ENCODE measurements at regions not wholly inside any gene's neighbourhood (a gene's known extent, or its start where the extent isn't known, plus 50 kb on each side); places are given as distances from the start of the nearest gene placed in this dataset.

- no peaks in the 10 kb centered on the region for H3K36me3 Mint-ChIP-seq (ENCODE audit: low read depth)
- POLR2A ChIA-PET: interaction anchor here (0.7 kb wide), 1 partner anchor 30 kb away, joined by 3 read pairs; no protein-coding TSS in a partner anchor
- CTCF ChIA-PET: no interaction called here
- no peaks in the 10 kb centered on the region for H3K27me3 Mint-ChIP-seq
- no peak overlapping the region for H3K4me3 Mint-ChIP-seq
- no peak overlapping the region for H3K27ac Mint-ChIP-seq
- no peaks in the 10 kb centered on the region for H3K4me1 Mint-ChIP-seq
- DNase-seq: no peak
- no peaks in the 10 kb centered on the region for H3K9me3 Mint-ChIP-seq
These were observed 418.3 kb upstream of the SPRED2 start for GRCh38 chr2:65850695-65851094.

- POLR2A ChIA-PET: no interaction called here
- Mint-ChIP-seq H3K27ac (no peak overlapping the region), H3K36me3 (ENCODE audit: low read depth) (no peaks in the 10 kb centered on the region), H3K9me3 (peaks cover 6% of the 10 kb centered on the region), H3K4me1 (no peaks in the 10 kb centered on the region), H3K27me3 (no peaks in the 10 kb centered on the region), H3K4me3 (no peak overlapping the region)
- DNase-seq: no peak
- CTCF ChIA-PET: no interaction called here
These were observed 414.7 kb upstream of the SPRED2 start for GRCh38 chr2:65846989-65847678.

- H3K27ac Mint-ChIP-seq: no peak overlapping the region
- no peaks in the 10 kb centered on the region for H3K27me3 Mint-ChIP-seq
- H3K9me3 Mint-ChIP-seq: peaks cover 10% of the 10 kb centered on the region
- H3K4me1 Mint-ChIP-seq: no peaks in the 10 kb centered on the region
- H3K36me3 Mint-ChIP-seq (ENCODE audit: low read depth): no peaks in the 10 kb centered on the region
- DNase-seq: no peak
- ChIA-PET POLR2A (no interaction called here), CTCF (interaction anchor here (0.6 kb wide), 1 partner anchor 591 kb away, joined by 3 read pairs; no protein-coding TSS in a partner anchor)
- no peak overlapping the region for H3K4me3 Mint-ChIP-seq
These were observed 413.2 kb upstream of the SPRED2 start for GRCh38 chr2:65845442-65846182.

DNA sequence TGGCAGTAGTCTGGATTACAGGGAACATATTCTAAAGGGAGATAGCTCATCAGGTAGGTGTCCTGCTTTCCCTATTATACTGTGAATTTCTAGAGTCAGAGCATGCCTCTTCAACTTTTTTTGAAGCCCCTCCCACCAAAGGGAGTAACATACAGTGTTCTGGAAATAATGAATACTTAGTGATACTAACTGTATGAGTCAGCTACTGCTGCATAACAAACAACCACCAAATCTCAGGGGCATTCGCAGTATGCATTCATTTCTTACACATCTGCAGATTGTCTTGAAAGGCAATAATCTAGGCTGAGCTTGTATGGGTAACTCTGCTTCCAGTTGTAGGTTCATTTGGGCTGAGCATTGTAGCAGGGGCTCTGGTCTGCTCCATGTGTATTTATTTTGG, 409.7 kb upstream of the SPRED2 start:
- POLR2A ChIA-PET: no interaction called here
- H3K27me3 Mint-ChIP-seq: no peaks in the 10 kb centered on the region

DNA sequence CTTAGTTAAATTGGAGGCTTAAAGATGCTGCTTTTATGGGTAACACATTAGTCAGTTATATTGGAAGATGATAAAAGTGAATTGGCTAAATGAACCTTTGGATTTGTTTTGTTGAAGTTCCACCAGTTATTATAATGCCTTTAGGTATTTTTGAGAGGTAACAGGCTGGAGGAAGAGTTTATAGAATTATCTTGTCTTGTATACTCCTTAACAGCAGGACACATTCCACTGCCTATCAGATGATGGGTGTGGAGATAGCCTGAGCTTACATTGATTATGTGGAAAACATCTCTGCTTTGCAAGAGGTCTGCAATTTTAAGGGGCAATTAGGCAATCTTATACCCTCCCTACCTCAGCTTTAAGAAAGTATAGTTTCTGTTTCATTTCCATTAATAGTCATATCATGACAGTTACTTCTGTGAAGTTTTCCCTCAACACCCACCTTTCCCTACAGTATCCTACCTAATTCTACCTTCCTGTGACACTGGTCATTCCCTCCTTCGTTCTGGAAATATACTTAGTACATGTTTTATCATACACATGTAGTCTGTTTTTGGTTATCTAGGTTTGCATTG, 403.7 kb upstream of the SPRED2 start:
- DNase-seq: no peak
- H3K27ac Mint-ChIP-seq: no peak overlapping the region
- H3K36me3 Mint-ChIP-seq (ENCODE audit: low read depth): no peaks in the 10 kb centered on the region
- POLR2A ChIA-PET: no interaction called here
- CTCF ChIA-PET: no interaction called here
- H3K27me3 Mint-ChIP-seq: no peaks in the 10 kb centered on the region
- H3K9me3 Mint-ChIP-seq: peaks cover 2% of the 10 kb centered on the region
- no peaks in the 10 kb centered on the region for H3K4me1 Mint-ChIP-seq
- H3K4me3 Mint-ChIP-seq: no peak overlapping the region

More for the DNA sequence above, 409.7 kb upstream of the SPRED2 start:
- CTCF ChIA-PET: no interaction called here
- Mint-ChIP-seq H3K9me3 (peaks cover 10% of the 10 kb centered on the region), H3K36me3 (ENCODE audit: low read depth) (no peaks in the 10 kb centered on the region), H3K27ac (no peak overlapping the region), H3K4me1 (no peaks in the 10 kb centered on the region), H3K4me3 (no peak overlapping the region)
- DNase-seq: no peak

GRCh38 chr2:65834771-65835475, 402.5 kb upstream of the SPRED2 start:
- H3K4me3 Mint-ChIP-seq: no peak overlapping the region
- no peak for DNase-seq
- no peaks in the 10 kb centered on the region for H3K4me1 Mint-ChIP-seq
- no peak overlapping the region for H3K27ac Mint-ChIP-seq
- POLR2A ChIA-PET: no interaction called here
- no peaks in the 10 kb centered on the region for H3K27me3 Mint-ChIP-seq
- H3K9me3 Mint-ChIP-seq: no peaks in the 10 kb centered on the region
- no peaks in the 10 kb centered on the region for H3K36me3 Mint-ChIP-seq (ENCODE audit: low read depth)
- CTCF ChIA-PET: no interaction called here

GRCh38 chr2:65834062-65834461, 401.7 kb upstream of the SPRED2 start:
- Mint-ChIP-seq H3K27me3 (no peaks in the 10 kb centered on the region), H3K4me3 (no peak overlapping the region), H3K27ac (no peak overlapping the region), H3K9me3 (no peaks in the 10 kb centered on the region), H3K4me1 (no peaks in the 10 kb centered on the region), H3K36me3 (ENCODE audit: low read depth) (no peaks in the 10 kb centered on the region)
- no peak for DNase-seq
- ChIA-PET POLR2A (no interaction called here), CTCF (no interaction called here)

GRCh38 chr2:65831509-65831908, 399.1 kb upstream of the SPRED2 start:
- Mint-ChIP-seq H3K4me1 (no peaks in the 10 kb centered on the region), H3K4me3 (no peak overlapping the region), H3K9me3 (no peaks in the 10 kb centered on the region), H3K27me3 (no peaks in the 10 kb centered on the region), H3K36me3 (ENCODE audit: low read depth) (no peaks in the 10 kb centered on the region), H3K27ac (no peak overlapping the region)
- POLR2A ChIA-PET: no interaction called here
- CTCF ChIA-PET: interaction anchor here (0.6 to 1.2 kb wide), 2 partner anchors 12 to 71 kb away, joined by 3 to 4 read pairs; no protein-coding TSS in a partner anchor
- DNase-seq: no peak

- no peak overlapping the region for H3K4me3 Mint-ChIP-seq
- no peaks in the 10 kb centered on the region for H3K36me3 Mint-ChIP-seq (ENCODE audit: low read depth)
- no peak for DNase-seq
- no peaks in the 10 kb centered on the region for H3K9me3 Mint-ChIP-seq
- no peaks in the 10 kb centered on the region for H3K4me1 Mint-ChIP-seq
- POLR2A ChIA-PET: no interaction called here
- H3K27ac Mint-ChIP-seq: no peak overlapping the region
- no peaks in the 10 kb centered on the region for H3K27me3 Mint-ChIP-seq
- CTCF ChIA-PET: no interaction called here
These were observed 394.2 kb upstream of the SPRED2 start for GRCh38 chr2:65826567-65826966.

- Mint-ChIP-seq H3K27me3 (no peaks in the 10 kb centered on the region), H3K4me3 (no peak overlapping the region), H3K36me3 (ENCODE audit: low read depth) (no peaks in the 10 kb centered on the region), H3K27ac (no peak overlapping the region), H3K4me1 (no peaks in the 10 kb centered on the region), H3K9me3 (no peaks in the 10 kb centered on the region)
- no peak for DNase-seq
- ChIA-PET CTCF (no interaction called here), POLR2A (no interaction called here)
These were observed 391.1 kb upstream of the SPRED2 start for GRCh38 chr2:65823511-65823910.

DNA sequence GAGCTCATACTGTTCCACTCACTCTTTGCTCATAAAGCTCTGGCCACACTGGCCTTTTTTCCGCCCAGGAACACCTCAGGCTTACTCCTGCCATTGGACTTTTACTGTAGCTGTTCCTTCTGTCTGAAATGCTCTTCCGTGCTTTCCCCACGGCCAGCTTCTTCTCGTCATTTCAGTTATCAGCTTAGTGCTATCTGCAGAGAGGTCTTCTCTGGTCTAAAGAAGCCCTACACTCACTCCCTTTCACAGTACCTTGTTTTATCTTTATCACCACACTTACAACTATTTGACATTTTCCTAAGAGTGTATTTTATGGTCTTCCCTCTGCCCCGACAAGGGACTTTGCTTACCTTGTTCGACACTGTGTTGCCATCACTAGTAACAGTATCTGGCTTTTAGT, 388.1 kb upstream of the SPRED2 start:
- no peaks in the 10 kb centered on the region for H3K36me3 Mint-ChIP-seq (ENCODE audit: low read depth)
- no peaks in the 10 kb centered on the region for H3K4me1 Mint-ChIP-seq
- H3K9me3 Mint-ChIP-seq: no peaks in the 10 kb centered on the region
- ChIA-PET CTCF (interaction anchor here (0.6 kb wide), 1 partner anchor 590 kb away, joined by 3 read pairs; no protein-coding TSS in a partner anchor), POLR2A (no interaction called here)
- H3K27me3 Mint-ChIP-seq: no peaks in the 10 kb centered on the region
- H3K27ac Mint-ChIP-seq: no peak overlapping the region
- no peak overlapping the region for H3K4me3 Mint-ChIP-seq
- DNase-seq: no peak

GRCh38 chr2:65819963-65820362, 387.6 kb upstream of the SPRED2 start:
- Mint-ChIP-seq H3K4me3 (no peak overlapping the region), H3K36me3 (ENCODE audit: low read depth) (no peaks in the 10 kb centered on the region), H3K27ac (no peak overlapping the region), H3K27me3 (no peaks in the 10 kb centered on the region), H3K9me3 (no peaks in the 10 kb centered on the region), H3K4me1 (no peaks in the 10 kb centered on the region)
- POLR2A ChIA-PET: no interaction called here
- no peak for DNase-seq
- CTCF ChIA-PET: interaction anchor here (0.6 kb wide), 1 partner anchor 591 kb away, joined by 3 read pairs; no protein-coding TSS in a partner anchor

DNA sequence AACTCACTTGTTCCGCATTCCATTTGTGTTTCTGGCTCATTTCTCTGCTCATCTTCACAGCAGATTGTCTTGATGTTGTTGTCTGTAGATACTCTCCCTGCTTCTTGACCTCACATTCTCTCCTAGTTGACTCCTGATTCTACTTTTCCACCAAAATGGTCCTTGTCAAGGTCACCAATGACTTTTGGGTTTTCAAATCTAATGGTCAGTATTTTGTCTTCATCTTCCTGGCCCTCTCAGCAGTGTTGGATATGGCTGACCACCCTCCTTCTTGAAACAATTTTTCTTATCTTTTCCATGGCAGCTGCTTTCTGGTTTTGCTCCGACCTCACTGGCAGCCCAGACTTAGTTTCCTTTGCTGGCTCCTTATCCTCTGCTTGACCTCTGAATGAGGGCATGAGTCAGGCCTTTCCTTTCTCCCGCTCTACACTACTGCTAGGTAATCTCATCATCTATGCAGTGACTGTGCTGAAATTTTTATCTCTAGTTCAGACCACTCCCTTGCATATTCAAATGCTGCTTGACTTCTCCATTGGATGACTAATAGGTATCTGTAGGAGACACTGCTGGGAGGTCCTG, 386.6 kb upstream of the SPRED2 start:
- no peaks in the 10 kb centered on the region for H3K4me1 Mint-ChIP-seq
- POLR2A ChIA-PET: no interaction called here
- no peak overlapping the region for H3K27ac Mint-ChIP-seq
- H3K27me3 Mint-ChIP-seq: no peaks in the 10 kb centered on the region
- CTCF ChIA-PET: no interaction called here
- no peaks in the 10 kb centered on the region for H3K9me3 Mint-ChIP-seq
- no peak for DNase-seq
- no peak overlapping the region for H3K4me3 Mint-ChIP-seq
- no peaks in the 10 kb centered on the region for H3K36me3 Mint-ChIP-seq (ENCODE audit: low read depth)

Measured in activated CD4-positive, alpha-beta T cell treated with anti-CD3 and anti-CD28 coated beads, Interleukin-2, amount 10 ng/mL, durations not matched to agents 7 days and 5 days (primary cell).